Activated CD4-positive, alpha-beta memory T cell treated with anti-CD3 and anti-CD28 coated beads, Interleukin-2, amount 10 ng/mL, durations not matched to agents 7 days and 5 days (primary cell): ENCODE measurements at regions not wholly inside any gene's neighbourhood (a gene's known extent, or its start where the extent isn't known, plus 50 kb on each side); places are given as distances from the start of the nearest gene placed in this dataset.

Source experiments
- CTCF ChIA-PET: fragments of 350-600 bp; sonication (Branson Sonifier 250); formaldehyde crosslinking; loops from one replicate; lab custom pipeline; 2021; ENCODE audit warnings: antibody characterized with exemption, inconsistent platforms; lab: Charles Lee
- POLR2A ChIA-PET: fragments of 350-600 bp; sonication (Branson Sonifier 250); formaldehyde crosslinking; loops from one replicate; lab custom pipeline; 2021; ENCODE audit warnings: antibody characterized with exemption; lab: Charles Lee
- DNase-seq: peaks from one replicate; pipeline ENCODE4 v3.0.0-alpha.2; 2020
- H3K27ac Mint-ChIP-seq: one replicate; pipeline ENCODE4 v1.8.0; 2021; ENCODE audit warnings: mild to moderate bottlenecking, mixed read lengths
- H3K27me3 Mint-ChIP-seq: one replicate; pipeline ENCODE4 v1.8.0; 2021; ENCODE audit warnings: mixed read lengths
- H3K36me3 Mint-ChIP-seq: one replicate; pipeline ENCODE4 v1.8.0; 2021; ENCODE audit warnings: low read depth, mixed read lengths
- H3K4me1 Mint-ChIP-seq: one replicate; pipeline ENCODE4 v1.8.0; 2021; ENCODE audit warnings: mixed read lengths
- H3K4me3 Mint-ChIP-seq: one replicate; pipeline ENCODE4 v1.8.0; 2021; ENCODE audit warnings: mild to moderate bottlenecking, mixed read lengths
- H3K9me3 Mint-ChIP-seq: one replicate; pipeline ENCODE4 v1.8.0; 2021; ENCODE audit warnings: mixed read lengths

- ChIA-PET POLR2A (no interaction called here), CTCF (no interaction called here)
- DNase-seq, result no peak
- H3K4me1 Mint-ChIP-seq, result no peaks in the 10 kb centered on the region
- H3K36me3 Mint-ChIP-seq, result no peaks in the 10 kb centered on the region
- H3K4me3 Mint-ChIP-seq, result no peak overlapping the region
- peaks cover 2% of the 10 kb centered on the region for H3K9me3 Mint-ChIP-seq
- no peak overlapping the region for H3K27ac Mint-ChIP-seq
- no peaks in the 10 kb centered on the region for H3K27me3 Mint-ChIP-seq
Measured at GRCh38 chr3:95407709-95408463, 1345.0 kb downstream of the NSUN3 start.

GRCh38 chr3:95408464-95408862 lies 1345.6 kb downstream of the NSUN3 start:
- Mint-ChIP-seq H3K27me3 (no peaks in the 10 kb centered on the region), H3K4me1 (no peaks in the 10 kb centered on the region), H3K27ac (no peak overlapping the region), H3K4me3 (no peak overlapping the region), H3K9me3 (peaks cover 2% of the 10 kb centered on the region), H3K36me3 (no peaks in the 10 kb centered on the region)
- no peak for DNase-seq
- ChIA-PET CTCF (no interaction called here), POLR2A (no interaction called here)

DNA sequence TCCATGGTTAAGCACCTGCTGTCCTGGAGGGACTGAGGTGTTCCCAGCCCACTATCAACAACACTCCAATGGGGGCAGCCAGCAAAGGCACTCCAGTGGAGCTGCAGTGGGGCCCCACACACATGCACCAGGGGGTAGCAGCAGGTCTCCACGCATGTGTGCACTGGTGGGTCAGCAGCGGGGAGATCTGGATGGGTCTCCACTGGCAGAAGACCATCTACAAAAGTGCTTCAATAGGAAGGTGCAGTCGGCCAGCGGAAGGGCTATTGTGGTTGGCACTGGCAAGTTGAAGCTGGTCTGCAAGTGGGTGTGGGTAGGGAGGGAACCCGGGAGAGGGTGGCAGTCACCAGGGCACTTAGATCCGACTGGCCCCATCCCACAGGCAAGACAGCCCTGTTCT lies 1355.4 kb downstream of the NSUN3 start:
- Mint-ChIP-seq H3K9me3 (peaks cover 6% of the 10 kb centered on the region), H3K4me3 (no peak overlapping the region), H3K36me3 (no peaks in the 10 kb centered on the region), H3K27me3 (no peaks in the 10 kb centered on the region), H3K27ac (no peak overlapping the region), H3K4me1 (no peaks in the 10 kb centered on the region)
- no peak for DNase-seq
- ChIA-PET POLR2A (no interaction called here), CTCF (no interaction called here)

- Mint-ChIP-seq H3K27ac (no peak overlapping the region), H3K9me3 (no peaks in the 10 kb centered on the region), H3K4me1 (no peaks in the 10 kb centered on the region), H3K4me3 (no peak overlapping the region), H3K36me3 (no peaks in the 10 kb centered on the region), H3K27me3 (no peaks in the 10 kb centered on the region)
- no peak for DNase-seq
- ChIA-PET POLR2A (no interaction called here), CTCF (no interaction called here)
Measured at GRCh38 chr3:95424279-95424678, 1361.4 kb downstream of the NSUN3 start.

GRCh38 chr3:95434491-95434890 lies 1371.6 kb downstream of the NSUN3 start:
- Mint-ChIP-seq H3K4me1 (no peaks in the 10 kb centered on the region), H3K36me3 (no peaks in the 10 kb centered on the region), H3K27ac (no peak overlapping the region), H3K9me3 (peaks cover 2% of the 10 kb centered on the region), H3K27me3 (no peaks in the 10 kb centered on the region), H3K4me3 (no peak overlapping the region)
- ChIA-PET CTCF (no interaction called here), POLR2A (no interaction called here)
- DNase-seq, result no peak

DNA sequence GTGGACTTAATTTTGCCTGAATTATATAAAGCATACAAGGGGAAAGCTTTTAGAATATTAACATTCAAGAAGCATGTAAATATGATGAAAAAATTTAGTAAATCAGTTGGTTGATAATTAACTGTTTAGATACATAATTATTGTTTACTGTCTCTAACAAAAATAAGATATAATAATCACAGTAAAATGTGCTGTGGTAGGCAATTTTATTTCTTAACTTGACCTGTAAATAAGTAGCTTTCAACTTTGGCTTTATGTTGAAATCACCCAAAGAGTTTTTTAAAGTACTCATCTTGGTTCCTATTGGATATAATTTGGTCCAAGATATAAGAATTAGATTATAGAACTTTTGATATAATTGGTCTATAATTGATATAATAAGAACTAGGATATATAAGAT lies 1374.5 kb downstream of the NSUN3 start:
- no peaks in the 10 kb centered on the region for H3K27me3 Mint-ChIP-seq
- no peak for DNase-seq
- no peaks in the 10 kb centered on the region for H3K4me1 Mint-ChIP-seq
- no peaks in the 10 kb centered on the region for H3K36me3 Mint-ChIP-seq
- no peak overlapping the region for H3K4me3 Mint-ChIP-seq
- POLR2A ChIA-PET, result no interaction called here
- H3K27ac Mint-ChIP-seq, result no peak overlapping the region
- CTCF ChIA-PET, result no interaction called here
- peaks cover 2% of the 10 kb centered on the region for H3K9me3 Mint-ChIP-seq

- ChIA-PET CTCF (no interaction called here), POLR2A (no interaction called here)
- H3K27ac Mint-ChIP-seq, result no peak overlapping the region
- no peaks in the 10 kb centered on the region for H3K4me1 Mint-ChIP-seq
- peaks cover 2% of the 10 kb centered on the region for H3K9me3 Mint-ChIP-seq
- H3K4me3 Mint-ChIP-seq, result no peak overlapping the region
- DNase-seq, result no peak
- no peaks in the 10 kb centered on the region for H3K36me3 Mint-ChIP-seq
- H3K27me3 Mint-ChIP-seq, result no peaks in the 10 kb centered on the region
Measured at GRCh38 chr3:95438274-95438673, 1375.4 kb downstream of the NSUN3 start.

GRCh38 chr3:95442766-95443165 lies 1371.6 kb upstream of the EPHA6 start:
- no peaks in the 10 kb centered on the region for H3K9me3 Mint-ChIP-seq
- no peak for DNase-seq
- H3K4me1 Mint-ChIP-seq, result no peaks in the 10 kb centered on the region
- POLR2A ChIA-PET, result no interaction called here
- no peak overlapping the region for H3K27ac Mint-ChIP-seq
- H3K27me3 Mint-ChIP-seq, result no peaks in the 10 kb centered on the region
- no peaks in the 10 kb centered on the region for H3K36me3 Mint-ChIP-seq
- CTCF ChIA-PET, result no interaction called here
- no peak overlapping the region for H3K4me3 Mint-ChIP-seq

DNA sequence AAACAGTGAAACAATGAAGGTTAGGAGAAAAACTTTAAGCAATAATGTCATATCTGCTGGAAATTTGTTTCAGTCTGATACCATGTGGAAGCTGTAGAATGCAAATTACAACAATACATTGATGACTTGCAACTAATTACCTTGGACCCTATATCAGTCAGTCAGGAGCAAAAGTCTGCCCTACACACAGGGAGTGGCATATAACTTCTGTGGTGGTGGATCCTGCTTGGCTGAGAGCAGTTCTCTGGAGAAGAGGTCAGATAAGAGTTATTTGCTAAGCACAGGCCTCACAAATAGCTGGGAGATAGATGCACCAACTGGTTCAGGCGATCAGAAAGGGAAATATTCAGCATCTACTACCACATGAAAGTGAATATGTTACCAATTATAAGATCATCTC lies 1364.6 kb upstream of the EPHA6 start:
- CTCF ChIA-PET, result no interaction called here
- Mint-ChIP-seq H3K4me3 (no peak overlapping the region), H3K4me1 (no peaks in the 10 kb centered on the region), H3K27ac (no peak overlapping the region), H3K36me3 (no peaks in the 10 kb centered on the region), H3K9me3 (peaks cover 2% of the 10 kb centered on the region), H3K27me3 (no peaks in the 10 kb centered on the region)
- POLR2A ChIA-PET, result no interaction called here
- no peak for DNase-seq

DNA sequence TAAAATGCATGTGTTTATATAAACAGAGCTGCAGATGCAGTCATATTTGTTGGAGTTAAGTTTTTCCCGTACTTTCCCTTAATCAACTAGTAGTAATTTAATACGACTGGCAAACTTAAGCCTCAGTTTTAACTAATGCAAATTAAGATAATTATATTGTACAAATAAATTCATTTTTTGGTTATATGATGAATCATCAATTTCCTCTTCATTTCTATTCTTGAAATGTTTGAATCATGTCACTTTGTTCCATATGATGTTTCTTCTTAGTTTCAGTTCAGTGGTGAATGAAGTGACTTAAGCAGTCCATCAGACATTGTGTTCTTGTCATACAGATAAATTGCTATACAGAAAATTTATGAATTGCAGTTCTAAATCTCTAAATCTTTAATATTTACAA lies 1361.2 kb upstream of the EPHA6 start:
- POLR2A ChIA-PET, result no interaction called here
- Mint-ChIP-seq H3K9me3 (peaks cover 2% of the 10 kb centered on the region), H3K4me3 (no peak overlapping the region), H3K4me1 (no peaks in the 10 kb centered on the region), H3K36me3 (no peaks in the 10 kb centered on the region), H3K27ac (no peak overlapping the region), H3K27me3 (no peaks in the 10 kb centered on the region)
- no peak for DNase-seq
- CTCF ChIA-PET, result no interaction called here

- ChIA-PET POLR2A (no interaction called here), CTCF (no interaction called here)
- no peak overlapping the region for H3K27ac Mint-ChIP-seq
- no peaks in the 10 kb centered on the region for H3K27me3 Mint-ChIP-seq
- no peaks in the 10 kb centered on the region for H3K4me1 Mint-ChIP-seq
- no peaks in the 10 kb centered on the region for H3K36me3 Mint-ChIP-seq
- H3K9me3 Mint-ChIP-seq, result peaks cover 2% of the 10 kb centered on the region
- H3K4me3 Mint-ChIP-seq, result no peak overlapping the region
- DNase-seq, result no peak
Measured at GRCh38 chr3:95456835-95457234, 1357.6 kb upstream of the EPHA6 start.

DNA sequence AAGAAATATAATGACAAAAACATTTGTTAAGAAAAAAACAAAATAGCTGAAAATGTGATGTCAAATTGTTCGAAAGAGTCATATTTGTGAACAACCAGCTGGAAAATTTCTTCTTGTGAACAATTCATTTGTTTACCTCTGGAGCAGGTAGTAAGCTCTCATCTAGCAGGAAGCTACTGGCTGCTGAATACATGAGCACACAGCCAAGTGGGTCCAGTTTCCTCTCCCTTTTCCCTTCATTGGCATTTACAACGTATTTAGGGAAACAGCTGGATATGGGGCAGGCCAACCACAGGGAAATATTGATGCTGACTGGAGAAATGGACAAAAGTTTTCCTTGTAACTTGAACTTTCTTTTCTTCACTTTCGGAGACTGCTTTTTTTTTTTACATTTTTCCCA lies 1354.7 kb upstream of the EPHA6 start:
- H3K4me1 Mint-ChIP-seq, result no peaks in the 10 kb centered on the region
- no peak overlapping the region for H3K4me3 Mint-ChIP-seq
- ChIA-PET POLR2A (no interaction called here), CTCF (no interaction called here)
- H3K36me3 Mint-ChIP-seq, result no peaks in the 10 kb centered on the region
- peaks cover 2% of the 10 kb centered on the region for H3K9me3 Mint-ChIP-seq
- no peaks in the 10 kb centered on the region for H3K27me3 Mint-ChIP-seq
- no peak for DNase-seq
- no peak overlapping the region for H3K27ac Mint-ChIP-seq

DNA sequence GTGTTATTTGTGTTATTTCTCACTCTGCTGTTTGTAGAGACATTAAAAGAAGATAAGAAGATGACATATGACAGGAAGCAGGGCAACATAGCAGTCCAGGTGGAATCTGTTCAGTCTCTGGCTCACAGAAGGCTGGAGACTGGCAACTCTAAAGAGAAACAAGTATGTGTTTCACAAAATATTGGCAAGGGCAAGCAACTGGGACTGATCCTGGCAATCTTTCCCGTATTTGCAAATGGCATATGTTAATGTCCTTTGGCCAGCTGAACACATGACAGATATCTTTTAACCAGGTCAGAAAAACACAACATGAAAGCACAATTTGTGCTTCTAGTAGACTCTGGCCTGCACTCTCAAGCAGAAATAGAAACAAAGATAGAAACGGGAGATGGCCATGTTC lies 1354.1 kb upstream of the EPHA6 start:
- Mint-ChIP-seq H3K36me3 (no peaks in the 10 kb centered on the region), H3K4me3 (no peak overlapping the region), H3K27ac (no peak overlapping the region), H3K4me1 (no peaks in the 10 kb centered on the region), H3K9me3 (peaks cover 2% of the 10 kb centered on the region), H3K27me3 (no peaks in the 10 kb centered on the region)
- CTCF ChIA-PET, result no interaction called here
- no peak for DNase-seq
- POLR2A ChIA-PET, result no interaction called here

DNA sequence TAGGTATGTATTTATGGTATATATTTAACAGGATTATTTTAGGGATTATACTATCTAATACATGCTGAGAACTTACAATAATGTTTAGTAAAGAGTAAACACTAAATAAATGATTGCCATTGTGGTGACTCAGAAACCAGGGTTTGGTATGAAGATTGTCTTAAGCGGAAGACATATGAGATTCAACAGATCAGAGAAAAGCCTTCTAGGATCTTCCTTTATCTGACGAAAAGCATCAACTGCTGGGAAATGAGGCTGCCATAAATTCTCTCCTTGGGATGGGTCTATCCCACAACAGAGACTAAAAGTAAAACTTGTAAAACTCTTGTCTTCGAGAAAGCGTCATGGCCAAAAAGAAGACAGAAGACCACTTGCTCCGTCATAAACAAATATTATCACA lies 1352.2 kb upstream of the EPHA6 start:
- POLR2A ChIA-PET, result no interaction called here
- no peak overlapping the region for H3K4me3 Mint-ChIP-seq
- DNase-seq, result no peak
- no peaks in the 10 kb centered on the region for H3K4me1 Mint-ChIP-seq
- H3K36me3 Mint-ChIP-seq, result no peaks in the 10 kb centered on the region
- no peaks in the 10 kb centered on the region for H3K27me3 Mint-ChIP-seq
- peaks cover 4% of the 10 kb centered on the region for H3K9me3 Mint-ChIP-seq
- CTCF ChIA-PET, result no interaction called here
- no peak overlapping the region for H3K27ac Mint-ChIP-seq
